A673 (cell line): ENCODE measurements at regions not wholly inside any gene's neighbourhood (a gene's known extent, or its start where the extent isn't known, plus 50 kb on each side); places are given as distances from the start of the nearest gene placed in this dataset.
A peak's percentile ranks its signal among the peaks of the same experiment; 100 is the strongest.

Experiments
- BruUV-seq: library from RNA; stranded (reverse); fragments of 400-500 nt; replicated peaks from 2 replicates; lab custom pipeline; 2021; lab: Mats Ljungman, UMichigan
- CTCF ChIA-PET: fragments of 300-600 bp; sonication (Branson Sonifier 250); formaldehyde crosslinking; loops from one replicate; lab custom pipeline; 2022; ENCODE audit warnings: antibody characterized with exemption; lab: Charles Lee
- POLR2A ChIA-PET: fragments of 300-600 bp; sonication (Branson Sonifier 250); formaldehyde crosslinking; loops from one replicate; lab custom pipeline; 2022; ENCODE audit warnings: antibody characterized with exemption; ENCODE audit not compliant: low non-redundant PET; lab: Charles Lee
- DNase-seq: peaks from one replicate; pipeline ENCODE4 v3.0.0-alpha.2; 2015; ENCODE audit warnings: low spot score
- H3K27ac ChIP-seq: fragments of 200-600 bp; sonication (generic); 2 replicates; pipeline ENCODE4 v1.5.1; 2016; ENCODE audit warnings: mixed run types, low read depth, mild to moderate bottlenecking, mixed read lengths, antibody characterized with exemption, low read length; ENCODE audit not compliant: poor library complexity, severe bottlenecking
- H3K27me3 ChIP-seq: fragments of 200-600 bp; sonication (generic); replicated peaks from 2 replicates; pipeline ENCODE4 v1.6.1; 2017; ENCODE audit warnings: mixed run types, low read depth, mild to moderate bottlenecking, mixed read lengths, antibody characterized with exemption, low read length; ENCODE audit not compliant: insufficient read depth, poor library complexity
- H3K36me3 ChIP-seq: fragments of 200-600 bp; sonication (generic); 2 replicates; pipeline ENCODE4 v1.6.1; 2016; ENCODE audit warnings: mixed run types, mild to moderate bottlenecking, mixed read lengths, antibody characterized with exemption, low read length; ENCODE audit not compliant: insufficient read depth, poor library complexity, severe bottlenecking
- H3K4me1 ChIP-seq: fragments of 200-600 bp; sonication (generic); 2 replicates; pipeline ENCODE4 v1.6.1; 2017; ENCODE audit warnings: mixed run types, mild to moderate bottlenecking, mixed read lengths, antibody characterized with exemption, low read length; ENCODE audit not compliant: insufficient read depth, poor library complexity, severe bottlenecking
- H3K4me3 ChIP-seq: fragments of 200-600 bp; sonication (generic); 2 replicates; pipeline ENCODE4 v1.5.1; 2016; ENCODE audit warnings: low read depth, mixed run types, mild to moderate bottlenecking, mixed read lengths, low read length; ENCODE audit not compliant: poor library complexity, severe bottlenecking
- H3K9me3 ChIP-seq: fragments of 200-600 bp; sonication (generic); 2 replicates; pipeline ENCODE4 v1.6.1; 2016; ENCODE audit warnings: mixed run types, low read depth, mild to moderate bottlenecking, mixed read lengths, antibody characterized with exemption, low read length; ENCODE audit not compliant: poor library complexity, severe bottlenecking
- CTCF ChIP-seq: fragments of 300-800, 200-600 bp; sonication (generic); conservative IDR thresholded peaks from 2 replicates; pipeline ENCODE4 v1.5.1; 2017; ENCODE audit warnings: low read depth, mild to moderate bottlenecking, antibody characterized with exemption, low read length, moderate library complexity, mixed read lengths
- EZH2 ChIP-seq: fragments of 200-600 bp; sonication (generic); IDR thresholded peaks from 2 replicates; pipeline ENCODE4 v1.6.1; 2017; ENCODE audit warnings: borderline replicate concordance, low read depth, mild to moderate bottlenecking, mixed read lengths, antibody characterized with exemption, low read length; ENCODE audit not compliant: poor library complexity, severe bottlenecking
- intact Hi-C: fragments of 100-400 bp; cut with micrococcal nuclease; formaldehyde crosslinking; loops from one replicate; pipeline ENCODE4 v1.10.0; 2022; ENCODE audit not compliant: unreplicated experiment

- peaks cover 19% of the 10 kb centered on the region for H3K4me1 ChIP-seq
- no peak overlapping the region for H3K4me3 ChIP-seq
- POLR2A ChIA-PET, result no interaction called here
- intact Hi-C loops, result no loop called here
- CTCF ChIA-PET, result no interaction called here
- BruUV-seq, result no TSS peak
- no peak overlapping the region for H3K27ac ChIP-seq
- H3K36me3 ChIP-seq, result no peaks in the 10 kb centered on the region
- no peak for DNase-seq
- no peaks in the 10 kb centered on the region for H3K9me3 ChIP-seq
- TF ChIP-seq EZH2, result no peak
- no peak for TF ChIP-seq CTCF
- H3K27me3 ChIP-seq, result no peaks in the 10 kb centered on the region
Measured at GRCh38 chr1:188817814-188818213, 1659.8 kb downstream of the BRINP3 start.

GRCh38 chr1:188822248-188822647 is 1655.4 kb downstream of the BRINP3 start:
- TF ChIP-seq CTCF (no peak), EZH2 (no peak)

GRCh38 chr1:188825471-188825870 is 1652.2 kb downstream of the BRINP3 start:
- no peak for DNase-seq
- no peak for TF ChIP-seq CTCF
- no peak for TF ChIP-seq EZH2
- no peaks in the 10 kb centered on the region for H3K27me3 ChIP-seq
- intact Hi-C loops, result no loop called here
- no peaks in the 10 kb centered on the region for H3K36me3 ChIP-seq
- peaks cover 11% of the 10 kb centered on the region for H3K4me1 ChIP-seq
- no peak overlapping the region for H3K27ac ChIP-seq
- H3K4me3 ChIP-seq, result no peak overlapping the region
- POLR2A ChIA-PET, result no interaction called here
- CTCF ChIA-PET, result no interaction called here
- no TSS peak for BruUV-seq
- H3K9me3 ChIP-seq, result no peaks in the 10 kb centered on the region

More at GRCh38 chr1:188822248-188822647, 1655.4 kb downstream of the BRINP3 start:
- ChIA-PET POLR2A (no interaction called here), CTCF (no interaction called here)
- Histone ChIP-seq H3K27ac (peak overlapping the region; percentile 65), H3K36me3 (no peaks in the 10 kb centered on the region), H3K4me3 (peak overlapping the region; percentile 14), H3K9me3 (no peaks in the 10 kb centered on the region), H3K4me1 (peaks cover 19% of the 10 kb centered on the region), H3K27me3 (no peaks in the 10 kb centered on the region)
- peak; percentile 54 for DNase-seq
- no TSS peak for BruUV-seq
- intact Hi-C loops, result no loop called here
